H1 (cell line): ENCODE measurements at regions not wholly inside any gene's neighbourhood (a gene's known extent, or its start where the extent isn't known, plus 50 kb on each side); places are given as distances from the start of the nearest gene placed in this dataset.

Experiments
- CBX5 ChIP-seq: fragments of 300-800, 300-1000 bp; sonication (generic); IDR thresholded peaks from 2 replicates; pipeline ENCODE4 v1.7.1; 2016; ENCODE audit warnings: antibody characterized with exemption, low read length, low read depth
- CEBPB ChIP-seq: IDR thresholded peaks from 2 replicates; pipeline ENCODE4 v1.6.1; 2012; ENCODE audit warnings: low read depth, low read length
- GTF2F1 ChIP-seq: IDR thresholded peaks from 2 replicates; pipeline ENCODE4 v1.6.1; 2012; ENCODE audit warnings: low read depth, low read length, improper control_type of control experiment, borderline replicate concordance
- JUND ChIP-seq: IDR thresholded peaks from 2 replicates; pipeline ENCODE4 v1.6.1; 2011; ENCODE audit warnings: mild to moderate bottlenecking, improper control_type of control experiment, low read length
- POLR2A ChIP-seq, 2 experiments: IDR thresholded peaks; 1 replicate in 1 of 2; 2 replicates in 1 of 2; pipeline ENCODE4 v1.6.1; 2011; ENCODE audit warnings: low read depth in 2 of 2, low read length in 2 of 2, mild to moderate bottlenecking in 2 of 2; ENCODE audit errors: control extremely low read depth in 1 of 2
- POU5F1 ChIP-seq: IDR thresholded peaks from 2 replicates; pipeline ENCODE4 v1.6.1; 2011; ENCODE audit warnings: low read depth, mild to moderate bottlenecking, low read length, moderate library complexity
- RAD21 ChIP-seq, 2 experiments: IDR thresholded peaks in 1 of 2; conservative IDR thresholded peaks in 1 of 2; 2 replicates each; pipeline ENCODE4 v1.6.1; 2011; ENCODE audit warnings: low read depth in 2 of 2, low read length in 2 of 2, improper control_type of control experiment in 1 of 2, inconsistent platforms in 1 of 2, mild to moderate bottlenecking in 1 of 2, moderate library complexity in 1 of 2
- SP1 ChIP-seq: IDR thresholded peaks from 2 replicates; pipeline ENCODE4 v1.6.1; 2011; ENCODE audit warnings: low read depth, low read length
- TAF7 ChIP-seq: optimal IDR thresholded peaks from 2 replicates; pipeline ENCODE3; 2011; ENCODE audit warnings: low read depth, mild to moderate bottlenecking, inconsistent platforms, low read length, moderate library complexity, borderline replicate concordance
- TF ChIP-seq, protein P1 (sequence below), 3 experiments: IDR thresholded peaks; 1 replicate in 2 of 3; 2 replicates in 1 of 3; pipeline versions ENCODE4 v1.5.1 to v1.6.1; 2011; ENCODE audit warnings: low read length in 3 of 3, mild to moderate bottlenecking in 3 of 3, inconsistent platforms in 2 of 3, low read depth in 1 of 3, moderate library complexity in 1 of 3; ENCODE audit not compliant: insufficient read depth in 1 of 3; ENCODE audit errors: control extremely low read depth in 1 of 3
- TF ChIP-seq, protein P2 (sequence below): IDR thresholded peaks from 2 replicates; pipeline ENCODE4 v1.6.1; 2012; ENCODE audit warnings: low read length, inconsistent platforms

DNA sequence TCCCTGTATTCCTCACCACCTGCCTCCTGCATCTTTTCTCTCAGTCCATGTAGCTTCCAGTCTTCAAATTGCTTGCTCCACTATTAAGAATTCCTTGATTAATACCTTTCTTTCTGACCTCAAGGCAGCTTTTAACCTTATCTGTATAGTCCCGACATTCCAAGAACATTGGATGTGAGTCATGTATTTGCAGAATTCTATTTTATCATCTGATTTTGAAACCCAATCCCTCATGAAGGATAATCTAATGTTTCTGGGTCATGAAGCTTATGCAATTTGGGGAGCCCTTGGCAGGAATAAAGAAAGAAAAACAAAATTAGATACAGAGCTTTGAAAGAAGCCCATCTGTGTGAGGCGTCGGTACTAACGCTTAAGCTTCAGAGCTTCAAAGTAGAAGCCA, 63.4 kb upstream of the CCND2 start:
- no peak for TF ChIP-seq POU5F1
- no peak for TF ChIP-seq JUND
- no peak for TF ChIP-seq SP1
- TF ChIP-seq CEBPB: no peak
- no peak for TF ChIP-seq GTF2F1
- no peak for TF ChIP-seq RAD21 (IDR thresholded peaks at IDR 0.05 in 1 of 2, conservative IDR thresholded peaks at IDR 0.05 in 1 of 2; ENCODE audit: low read depth in 2 of 2, low read length in 2 of 2)
- TF ChIP-seq, protein P1, sequence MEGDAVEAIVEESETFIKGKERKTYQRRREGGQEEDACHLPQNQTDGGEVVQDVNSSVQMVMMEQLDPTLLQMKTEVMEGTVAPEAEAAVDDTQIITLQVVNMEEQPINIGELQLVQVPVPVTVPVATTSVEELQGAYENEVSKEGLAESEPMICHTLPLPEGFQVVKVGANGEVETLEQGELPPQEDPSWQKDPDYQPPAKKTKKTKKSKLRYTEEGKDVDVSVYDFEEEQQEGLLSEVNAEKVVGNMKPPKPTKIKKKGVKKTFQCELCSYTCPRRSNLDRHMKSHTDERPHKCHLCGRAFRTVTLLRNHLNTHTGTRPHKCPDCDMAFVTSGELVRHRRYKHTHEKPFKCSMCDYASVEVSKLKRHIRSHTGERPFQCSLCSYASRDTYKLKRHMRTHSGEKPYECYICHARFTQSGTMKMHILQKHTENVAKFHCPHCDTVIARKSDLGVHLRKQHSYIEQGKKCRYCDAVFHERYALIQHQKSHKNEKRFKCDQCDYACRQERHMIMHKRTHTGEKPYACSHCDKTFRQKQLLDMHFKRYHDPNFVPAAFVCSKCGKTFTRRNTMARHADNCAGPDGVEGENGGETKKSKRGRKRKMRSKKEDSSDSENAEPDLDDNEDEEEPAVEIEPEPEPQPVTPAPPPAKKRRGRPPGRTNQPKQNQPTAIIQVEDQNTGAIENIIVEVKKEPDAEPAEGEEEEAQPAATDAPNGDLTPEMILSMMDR (IDR thresholded peaks at IDR 0.05; ENCODE audit: control extremely low read depth in 1 of 3, insufficient read depth in 1 of 3, low read depth in 1 of 3, low read length in 3 of 3): no peak
- no peak for TF ChIP-seq POLR2A (IDR thresholded peaks at IDR 0.05; ENCODE audit: control extremely low read depth in 1 of 2, low read depth in 2 of 2, low read length in 2 of 2)
- no peak for TF ChIP-seq CBX5
- no peak for TF ChIP-seq TAF7
- TF ChIP-seq, protein P2, sequence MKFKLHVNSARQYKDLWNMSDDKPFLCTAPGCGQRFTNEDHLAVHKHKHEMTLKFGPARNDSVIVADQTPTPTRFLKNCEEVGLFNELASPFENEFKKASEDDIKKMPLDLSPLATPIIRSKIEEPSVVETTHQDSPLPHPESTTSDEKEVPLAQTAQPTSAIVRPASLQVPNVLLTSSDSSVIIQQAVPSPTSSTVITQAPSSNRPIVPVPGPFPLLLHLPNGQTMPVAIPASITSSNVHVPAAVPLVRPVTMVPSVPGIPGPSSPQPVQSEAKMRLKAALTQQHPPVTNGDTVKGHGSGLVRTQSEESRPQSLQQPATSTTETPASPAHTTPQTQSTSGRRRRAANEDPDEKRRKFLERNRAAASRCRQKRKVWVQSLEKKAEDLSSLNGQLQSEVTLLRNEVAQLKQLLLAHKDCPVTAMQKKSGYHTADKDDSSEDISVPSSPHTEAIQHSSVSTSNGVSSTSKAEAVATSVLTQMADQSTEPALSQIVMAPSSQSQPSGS: no peak
